GM12873 (cell line): ENCODE measurements at regions not wholly inside any gene's neighbourhood (a gene's known extent, or its start where the extent isn't known, plus 50 kb on each side); places are given as distances from the start of the nearest gene placed in this dataset.

Source experiments
- TF ChIP-seq, protein P1 (sequence below): IDR thresholded peaks from 2 replicates; pipeline ENCODE4 v1.5.1; 2012; ENCODE audit warnings: low read depth, mild to moderate bottlenecking, moderate library complexity, low read length, control low read depth; ENCODE audit not compliant: insufficient read depth; ENCODE audit errors: missing control alignments

DNA sequence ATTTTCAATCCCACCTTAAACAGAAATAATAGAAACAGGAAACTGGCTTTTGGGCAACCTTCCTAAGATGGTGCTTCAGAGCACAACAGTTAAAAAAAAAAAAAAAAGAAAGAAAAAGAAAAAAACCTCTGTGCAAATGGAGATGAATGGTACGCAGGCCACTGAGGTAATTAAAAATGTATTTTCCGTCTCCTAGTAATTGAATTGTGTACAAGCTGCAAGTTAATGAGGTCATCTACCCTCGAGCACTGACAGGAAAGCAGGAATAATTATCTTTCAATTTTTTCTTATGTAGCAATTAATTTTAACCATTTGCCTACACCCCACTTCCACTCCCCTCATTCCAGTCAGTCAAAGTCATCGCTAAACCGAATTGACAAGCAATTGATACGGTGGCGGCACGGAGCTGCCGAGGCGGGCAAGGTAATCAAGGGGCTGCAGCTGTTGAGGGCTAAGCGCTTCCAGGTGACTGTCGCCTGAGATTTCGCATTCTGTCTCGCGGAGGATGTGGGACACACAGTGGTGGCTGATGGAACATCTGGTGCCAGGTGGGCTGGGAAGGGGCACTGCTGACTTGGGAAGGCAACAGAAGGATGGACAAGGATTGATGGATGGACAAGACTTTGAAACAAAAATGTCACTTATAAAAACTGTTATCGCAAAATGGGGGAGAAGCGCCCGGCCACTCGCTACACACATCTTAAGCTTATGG lies 109.4 kb downstream of the RCN1 start:
- TF ChIP-seq, protein P1, sequence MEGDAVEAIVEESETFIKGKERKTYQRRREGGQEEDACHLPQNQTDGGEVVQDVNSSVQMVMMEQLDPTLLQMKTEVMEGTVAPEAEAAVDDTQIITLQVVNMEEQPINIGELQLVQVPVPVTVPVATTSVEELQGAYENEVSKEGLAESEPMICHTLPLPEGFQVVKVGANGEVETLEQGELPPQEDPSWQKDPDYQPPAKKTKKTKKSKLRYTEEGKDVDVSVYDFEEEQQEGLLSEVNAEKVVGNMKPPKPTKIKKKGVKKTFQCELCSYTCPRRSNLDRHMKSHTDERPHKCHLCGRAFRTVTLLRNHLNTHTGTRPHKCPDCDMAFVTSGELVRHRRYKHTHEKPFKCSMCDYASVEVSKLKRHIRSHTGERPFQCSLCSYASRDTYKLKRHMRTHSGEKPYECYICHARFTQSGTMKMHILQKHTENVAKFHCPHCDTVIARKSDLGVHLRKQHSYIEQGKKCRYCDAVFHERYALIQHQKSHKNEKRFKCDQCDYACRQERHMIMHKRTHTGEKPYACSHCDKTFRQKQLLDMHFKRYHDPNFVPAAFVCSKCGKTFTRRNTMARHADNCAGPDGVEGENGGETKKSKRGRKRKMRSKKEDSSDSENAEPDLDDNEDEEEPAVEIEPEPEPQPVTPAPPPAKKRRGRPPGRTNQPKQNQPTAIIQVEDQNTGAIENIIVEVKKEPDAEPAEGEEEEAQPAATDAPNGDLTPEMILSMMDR = no peak

DNA sequence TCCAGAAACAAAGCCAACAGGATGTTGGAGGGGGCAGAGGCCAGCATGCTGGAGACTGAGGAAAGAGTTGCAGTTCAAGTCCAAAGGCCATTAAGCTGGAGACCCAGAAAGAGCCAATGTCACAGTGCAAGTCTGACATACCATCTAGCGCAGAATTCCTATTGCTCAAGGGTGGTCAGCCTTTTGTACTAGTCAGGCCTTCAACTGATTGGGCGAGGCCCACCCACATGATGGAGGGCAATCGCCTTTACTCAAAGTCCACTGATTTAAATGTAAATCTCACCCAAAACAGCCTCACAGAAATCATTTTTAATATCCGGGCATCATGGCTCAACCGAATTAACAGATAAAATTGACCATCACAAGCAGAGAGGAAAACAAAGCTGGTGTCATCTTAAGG lies 113.9 kb downstream of the RCN1 start:
- TF ChIP-seq, protein P1 = no peak

DNA sequence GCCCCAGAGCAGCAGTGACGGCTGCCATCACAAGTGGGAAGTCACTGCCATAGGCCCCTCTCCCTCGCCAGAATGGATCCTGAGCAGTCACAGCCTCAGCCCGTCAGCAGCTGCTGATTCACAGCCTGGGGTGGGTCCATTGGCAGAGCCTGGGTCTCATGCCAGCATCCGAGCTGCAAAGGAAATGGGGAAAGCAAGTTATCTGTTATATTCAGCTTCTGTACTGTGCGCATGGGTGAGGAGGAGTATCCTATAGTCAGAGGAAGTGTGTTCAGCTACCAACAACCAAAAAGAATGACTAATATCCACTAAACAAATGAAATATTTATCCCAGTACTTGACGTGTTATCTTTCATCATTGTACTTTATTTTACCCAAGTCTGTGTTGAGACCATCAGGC lies 119.7 kb downstream of the RCN1 start:
- TF ChIP-seq, protein P1 = no peak

DNA sequence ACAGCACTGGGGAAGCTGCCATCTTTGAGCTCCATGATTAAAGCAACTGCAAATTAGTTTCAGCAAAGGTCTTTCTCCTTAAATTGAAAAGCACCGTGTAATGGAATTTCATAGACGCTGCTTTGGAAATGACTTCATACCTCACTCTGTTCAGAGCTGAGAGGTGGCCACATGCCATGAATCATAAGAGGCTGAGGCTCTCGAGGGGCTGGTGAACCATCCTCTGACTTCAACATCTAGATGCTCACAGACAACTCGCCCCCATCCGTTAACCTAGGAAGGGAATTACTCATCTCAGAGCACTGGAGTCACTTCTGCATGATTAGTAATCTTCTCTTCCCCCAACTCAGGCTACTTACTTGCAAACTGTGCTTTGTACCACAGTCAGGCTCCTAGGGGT lies 122.3 kb downstream of the RCN1 start:
- TF ChIP-seq, protein P1 = no peak

DNA sequence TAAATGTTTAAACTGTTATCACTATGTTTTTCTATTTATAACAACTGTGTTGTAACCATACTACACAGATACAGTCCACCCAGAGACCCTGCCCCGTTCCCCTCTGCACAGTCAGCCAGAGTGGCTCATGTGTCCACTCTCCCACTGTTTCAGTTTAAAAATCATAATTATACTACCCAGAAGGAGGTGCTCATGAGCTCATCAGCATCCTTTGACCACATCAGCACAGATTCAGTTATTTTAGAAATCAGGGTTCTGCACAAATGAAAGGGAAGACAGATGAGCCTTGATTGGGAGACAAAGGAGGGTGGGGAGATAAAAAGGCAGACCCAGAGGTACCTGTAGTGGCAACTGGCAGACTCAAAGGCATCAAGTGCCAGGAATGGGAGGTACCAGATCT lies 124.3 kb downstream of the RCN1 start:
- TF ChIP-seq, protein P1 = no peak

DNA sequence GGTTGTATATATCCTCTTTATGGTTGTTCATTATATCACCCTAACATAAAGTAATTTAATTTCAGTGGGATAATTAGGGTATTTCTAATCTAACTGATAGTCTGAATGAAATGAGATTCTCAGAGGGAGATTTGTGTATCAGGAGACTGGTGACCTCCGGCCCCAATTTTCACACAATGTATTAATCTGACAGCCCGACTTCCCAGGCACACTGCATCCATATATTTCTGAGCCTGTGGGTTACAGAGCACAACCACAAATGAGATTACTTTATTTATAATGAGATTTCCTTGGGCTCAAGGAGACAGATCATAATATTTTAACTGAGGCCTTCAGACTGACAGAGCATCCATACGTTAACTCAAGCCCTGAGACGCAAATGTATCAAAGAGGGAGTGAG lies 125.9 kb downstream of the RCN1 start:
- TF ChIP-seq, protein P1 = no peak

DNA sequence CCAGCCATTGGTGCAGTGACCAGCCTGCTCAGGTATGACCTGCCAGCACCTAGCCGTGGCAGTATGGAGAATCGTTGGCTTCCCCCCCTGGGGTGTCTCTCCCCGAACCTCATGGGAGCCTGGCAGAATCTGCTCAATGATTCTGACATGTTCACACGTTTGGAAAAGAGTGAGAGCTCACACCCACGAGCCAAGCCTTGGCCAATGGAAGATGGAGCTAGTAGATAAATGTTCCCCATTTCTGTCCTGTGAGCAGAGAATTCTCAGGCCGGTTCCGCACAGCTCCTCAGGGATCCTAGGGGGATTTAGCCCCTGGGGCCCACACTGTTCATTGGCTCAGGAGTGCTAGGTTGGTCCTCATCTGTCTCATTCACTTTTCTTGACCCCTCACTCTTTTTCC lies 128.4 kb downstream of the RCN1 start:
- TF ChIP-seq, protein P1 = no peak
